ENCODE measurements at regions not wholly inside any gene's neighbourhood (a gene's known extent, or its start where the extent isn't known, plus 50 kb on each side); places are given as distances from the start of the nearest gene placed in this dataset.

- ATAC-seq (ENCODE audit: poor library complexity) (no peak), DNase-seq (no peak)
- intact Hi-C loops (cut with DNase I): no loop called here
These were observed 147.1 kb upstream of the MYCN start for GRCh38 chr2:15793078-15793913.

GRCh38 chr2:15793978-15794377, 146.4 kb upstream of the MYCN start:
- intact Hi-C loops (cut with DNase I): no loop called here
- no peak for ATAC-seq (ENCODE audit: poor library complexity)

GRCh38 chr2:15794608-15795134, 145.7 kb upstream of the MYCN start:
- no peak for ATAC-seq (ENCODE audit: poor library complexity)
- intact Hi-C loops (cut with DNase I): no loop called here

More at GRCh38 chr2:15793978-15794377, 146.4 kb upstream of the MYCN start:
- DNase-seq: no peak

GRCh38 chr2:15795426-15795825, 144.9 kb upstream of the MYCN start:
- no peak for DNase-seq
- peak; percentile 19 for ATAC-seq (ENCODE audit: poor library complexity)
- intact Hi-C loops (cut with DNase I): no loop called here

More at GRCh38 chr2:15794608-15795134, 145.7 kb upstream of the MYCN start:
- no peak for DNase-seq

- no peak for DNase-seq
- ATAC-seq (ENCODE audit: poor library complexity): no peak
- intact Hi-C loops (cut with DNase I): no loop called here
These were observed 144.0 kb upstream of the MYCN start for GRCh38 chr2:15796167-15796942.

GRCh38 chr2:15797231-15797938, 143.0 kb upstream of the MYCN start:
- DNase-seq (no peak), ATAC-seq (ENCODE audit: poor library complexity) (no peak)
- intact Hi-C loops (cut with DNase I): no loop called here

- intact Hi-C loops (cut with DNase I): no loop called here
- no peak for DNase-seq
- ATAC-seq (ENCODE audit: poor library complexity): no peak
These were observed 142.4 kb upstream of the MYCN start for GRCh38 chr2:15797939-15798281.

GRCh38 chr2:15798701-15799431, 141.5 kb upstream of the MYCN start:
- DNase-seq (no peak), ATAC-seq (ENCODE audit: poor library complexity) (no peak)
- intact Hi-C loops (cut with DNase I): no loop called here

GRCh38 chr2:15799432-15799827, 140.9 kb upstream of the MYCN start:
- intact Hi-C loops (cut with DNase I): no loop called here
- ATAC-seq (ENCODE audit: poor library complexity): peak; percentile 78

GRCh38 chr2:15800495-15801329, 139.6 kb upstream of the MYCN start:
- intact Hi-C loops (cut with DNase I): no loop called here
- DNase-seq: no peak
- no peak for ATAC-seq (ENCODE audit: poor library complexity)

More at GRCh38 chr2:15799432-15799827, 140.9 kb upstream of the MYCN start:
- DNase-seq: no peak

- intact Hi-C loops (cut with DNase I): no loop called here
- ATAC-seq (ENCODE audit: poor library complexity): no peak
These were observed 138.9 kb upstream of the MYCN start for GRCh38 chr2:15801439-15801838.

GRCh38 chr2:15801904-15802303, 138.4 kb upstream of the MYCN start:
- ATAC-seq (ENCODE audit: poor library complexity) (no peak), DNase-seq (no peak)
- intact Hi-C loops (cut with DNase I): no loop called here

More at GRCh38 chr2:15801439-15801838, 138.9 kb upstream of the MYCN start:
- no peak for DNase-seq

- no peak for ATAC-seq (ENCODE audit: poor library complexity)
- no peak for DNase-seq
- intact Hi-C loops (cut with DNase I): no loop called here
These were observed 137.4 kb upstream of the MYCN start for GRCh38 chr2:15802657-15803542.

- intact Hi-C loops (cut with DNase I): no loop called here
- no peak for ATAC-seq (ENCODE audit: poor library complexity)
- no peak for DNase-seq
These were observed 136.7 kb upstream of the MYCN start for GRCh38 chr2:15803543-15804245.

GRCh38 chr2:15804246-15804619, 136.1 kb upstream of the MYCN start:
- ATAC-seq (ENCODE audit: poor library complexity) (no peak), DNase-seq (no peak)
- intact Hi-C loops (cut with DNase I): no loop called here

- ATAC-seq (ENCODE audit: poor library complexity): no peak
- intact Hi-C loops (cut with DNase I): no loop called here
- no peak for DNase-seq
These were observed 135.7 kb upstream of the MYCN start for GRCh38 chr2:15804691-15805090.

Measured in Right ventricle myocardium superior (tissue), 1 donor.